ENCODE measurements at regions not wholly inside any gene's neighbourhood (a gene's known extent, or its start where the extent isn't known, plus 50 kb on each side); places are given as distances from the start of the nearest gene placed in this dataset.

GRCh38 chr3:184453296-184453695 lies 73.4 kb downstream of the CHRD start:
- TF ChIP-seq CTCF (IDR thresholded peaks at IDR 0.05; ENCODE audit: low read length) (no peak), EZH2 (optimal IDR thresholded peaks at IDR 0.05; ENCODE audit: low read depth, low read length) (no peak), EZH2phosphoT487 (IDR thresholded peaks at IDR 0.05; ENCODE audit: low read length) (no peak)

Measured in MM.1S (cell line).